ENCODE measurements at regions not wholly inside any gene's neighbourhood (a gene's known extent, or its start where the extent isn't known, plus 50 kb on each side); places are given as distances from the start of the nearest gene placed in this dataset.

DNA sequence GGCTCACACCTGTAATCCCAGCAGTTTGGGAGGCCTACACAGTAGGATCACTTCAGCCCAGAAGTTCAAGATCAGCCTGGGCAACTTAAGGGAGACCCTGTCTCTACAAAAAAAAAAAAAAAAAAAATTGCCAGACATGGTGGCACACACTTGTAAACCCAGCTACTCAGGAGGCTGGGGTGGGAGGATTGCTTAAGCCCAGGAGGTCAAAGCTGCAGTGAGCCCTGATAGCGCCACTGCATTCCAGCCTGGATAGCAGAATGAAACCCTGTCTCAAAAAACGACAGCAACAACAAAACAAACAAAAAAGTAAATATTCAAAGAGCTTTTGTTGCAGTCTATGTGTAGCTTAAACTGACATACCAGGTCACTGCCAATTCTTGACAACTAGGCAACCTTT is 63.1 kb upstream of the TANK start:
- peaks cover 0 to 4% of the 10 kb centered on the region in 2 donors for H3K4me1 ChIP-seq

DNA sequence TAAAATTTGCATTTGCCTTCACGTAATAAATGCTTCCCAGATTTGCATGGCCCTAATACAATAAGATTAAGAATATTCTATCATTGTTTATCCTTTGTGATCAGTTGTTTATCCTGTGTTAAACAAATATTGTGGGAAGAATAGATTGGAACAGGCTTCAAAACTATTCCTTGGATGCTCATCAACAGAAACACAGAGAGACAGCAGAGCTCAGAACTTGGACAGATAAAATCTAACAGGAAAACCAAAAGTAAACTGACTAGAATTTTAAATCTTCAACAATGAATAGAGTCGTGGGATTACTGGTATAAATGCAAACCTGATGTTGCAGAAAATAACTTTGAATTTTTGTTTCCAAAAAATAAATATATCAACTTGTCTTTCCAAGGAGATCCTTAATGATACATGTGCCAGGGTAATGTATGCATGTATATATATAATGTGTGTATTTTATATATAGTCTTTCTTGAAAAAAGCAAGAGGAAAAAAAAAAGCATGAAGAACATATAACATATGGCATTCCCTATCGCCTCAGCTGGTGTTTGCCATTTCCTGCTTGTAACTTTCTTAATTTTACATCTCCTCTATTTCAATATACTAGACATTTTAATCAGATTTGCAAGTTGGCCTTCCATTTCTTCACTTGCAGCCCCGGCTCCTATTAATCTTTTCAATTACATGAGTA is 59.9 kb upstream of the TANK start:
- H3K9me3 ChIP-seq: no peaks in the 10 kb centered on the region
- peak overlapping the region; percentile 53 to 77 for H3K27ac ChIP-seq
- intact Hi-C loops (cut with DNase I; ENCODE audit: low total_unique reads): no loop called here
- no peak for TF ChIP-seq POLR2A (IDR thresholded peaks at IDR 0.05)
- TF ChIP-seq, protein P1, sequence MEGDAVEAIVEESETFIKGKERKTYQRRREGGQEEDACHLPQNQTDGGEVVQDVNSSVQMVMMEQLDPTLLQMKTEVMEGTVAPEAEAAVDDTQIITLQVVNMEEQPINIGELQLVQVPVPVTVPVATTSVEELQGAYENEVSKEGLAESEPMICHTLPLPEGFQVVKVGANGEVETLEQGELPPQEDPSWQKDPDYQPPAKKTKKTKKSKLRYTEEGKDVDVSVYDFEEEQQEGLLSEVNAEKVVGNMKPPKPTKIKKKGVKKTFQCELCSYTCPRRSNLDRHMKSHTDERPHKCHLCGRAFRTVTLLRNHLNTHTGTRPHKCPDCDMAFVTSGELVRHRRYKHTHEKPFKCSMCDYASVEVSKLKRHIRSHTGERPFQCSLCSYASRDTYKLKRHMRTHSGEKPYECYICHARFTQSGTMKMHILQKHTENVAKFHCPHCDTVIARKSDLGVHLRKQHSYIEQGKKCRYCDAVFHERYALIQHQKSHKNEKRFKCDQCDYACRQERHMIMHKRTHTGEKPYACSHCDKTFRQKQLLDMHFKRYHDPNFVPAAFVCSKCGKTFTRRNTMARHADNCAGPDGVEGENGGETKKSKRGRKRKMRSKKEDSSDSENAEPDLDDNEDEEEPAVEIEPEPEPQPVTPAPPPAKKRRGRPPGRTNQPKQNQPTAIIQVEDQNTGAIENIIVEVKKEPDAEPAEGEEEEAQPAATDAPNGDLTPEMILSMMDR (IDR thresholded peaks at IDR 0.05): no peak
- no peak for TF ChIP-seq POLR2AphosphoS5 (IDR thresholded peaks at IDR 0.05)
- H3K4me1 ChIP-seq: peaks cover 0 to 4% of the 10 kb centered on the region in 2 donors
- H3K4me3 ChIP-seq: no peak overlapping the region
- DNase-seq (ENCODE audit: low spot score in 2 of 2): no peak
- no peaks in the 10 kb centered on the region for H3K36me3 ChIP-seq
- no peaks in the 10 kb centered on the region for H3K27me3 ChIP-seq

More for the DNA sequence above, 63.1 kb upstream of the TANK start:
- TF ChIP-seq, protein P1 (IDR thresholded peaks at IDR 0.05): no peak
- TF ChIP-seq POLR2AphosphoS5 (IDR thresholded peaks at IDR 0.05) (no peak), POLR2A (IDR thresholded peaks at IDR 0.05) (no peak)
- peak overlapping the region; percentile 62 to 77 for H3K27ac ChIP-seq
- intact Hi-C loops (cut with DNase I; ENCODE audit: low total_unique reads): no loop called here
- no peaks in the 10 kb centered on the region for H3K9me3 ChIP-seq
- DNase-seq (ENCODE audit: low spot score in 2 of 2): no peak
- no peak overlapping the region for H3K4me3 ChIP-seq
- H3K27me3 ChIP-seq: no peaks in the 10 kb centered on the region
- no peaks in the 10 kb centered on the region for H3K36me3 ChIP-seq

DNA sequence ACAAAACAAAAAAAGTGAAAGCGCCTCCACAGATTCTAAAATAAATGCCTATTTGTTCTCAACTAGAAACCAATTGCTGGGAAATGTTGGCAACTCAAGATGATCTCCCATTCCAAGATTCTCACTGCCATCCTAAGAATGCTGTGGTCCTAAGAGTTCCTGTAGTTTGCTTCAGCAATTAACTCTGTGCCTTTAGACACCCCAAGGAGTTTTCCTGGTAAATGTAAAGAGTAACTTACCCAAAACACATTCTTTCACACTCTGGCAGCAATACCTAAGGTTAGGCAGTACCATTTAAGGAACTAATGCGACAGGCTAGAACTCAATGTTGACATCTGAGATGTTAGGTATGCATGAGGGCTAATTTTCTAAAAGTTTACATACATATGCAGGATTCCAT is 58.8 kb upstream of the TANK start:
- H3K27me3 ChIP-seq: no peaks in the 10 kb centered on the region
- no peaks in the 10 kb centered on the region for H3K36me3 ChIP-seq
- peak overlapping the region; percentile 53 to 77 for H3K27ac ChIP-seq
- H3K9me3 ChIP-seq: no peaks in the 10 kb centered on the region
- peaks cover 0 to 4% of the 10 kb centered on the region in 2 donors for H3K4me1 ChIP-seq
- intact Hi-C loops (cut with DNase I; ENCODE audit: low total_unique reads): no loop called here
- no peak for DNase-seq (ENCODE audit: low spot score in 2 of 2)
- TF ChIP-seq, protein P1 (IDR thresholded peaks at IDR 0.05): no peak
- TF ChIP-seq POLR2A (IDR thresholded peaks at IDR 0.05): no peak
- TF ChIP-seq POLR2AphosphoS5 (IDR thresholded peaks at IDR 0.05): no peak
- H3K4me3 ChIP-seq: no peak overlapping the region

DNA sequence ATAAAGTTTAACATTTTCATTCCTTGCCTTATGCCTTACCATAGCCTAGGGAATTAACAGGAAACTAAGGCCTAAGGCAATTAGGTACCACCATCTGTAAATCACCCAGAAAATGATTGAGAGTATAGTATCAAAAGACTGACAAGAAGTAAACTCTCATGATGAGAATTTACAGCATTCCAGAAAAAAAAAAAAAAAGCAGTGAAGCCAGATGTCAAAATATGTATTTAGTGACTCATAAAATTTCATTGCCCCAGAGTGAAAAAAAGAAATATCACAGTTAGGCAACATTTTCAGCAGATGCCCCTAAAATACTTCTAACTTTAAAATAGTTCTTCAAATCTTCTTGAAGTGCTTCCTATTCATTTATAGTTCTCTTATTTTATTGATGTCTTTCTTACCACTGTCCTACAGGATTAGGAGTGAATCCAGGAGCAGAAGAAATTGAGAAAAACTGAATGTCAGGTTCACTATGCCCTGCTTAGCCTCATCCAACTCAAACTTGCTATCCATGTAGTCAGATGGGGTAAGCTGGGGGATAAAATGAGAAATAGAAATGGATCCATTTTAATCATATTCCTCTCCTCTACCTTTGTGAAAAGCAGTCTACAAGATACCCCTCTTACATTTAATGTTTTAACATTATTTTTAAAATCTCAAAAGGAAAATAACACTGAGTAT is 57.3 kb upstream of the TANK start:
- Histone ChIP-seq H3K4me1 (peaks cover 0 to 4% of the 10 kb centered on the region in 2 donors), H3K27ac (no peak overlapping the region), H3K4me3 (no peak overlapping the region), H3K9me3 (no peaks in the 10 kb centered on the region), H3K36me3 (no peaks in the 10 kb centered on the region), H3K27me3 (no peaks in the 10 kb centered on the region)
- TF ChIP-seq POLR2AphosphoS5 (IDR thresholded peaks at IDR 0.05): no peak
- no peak for TF ChIP-seq POLR2A (IDR thresholded peaks at IDR 0.05)
- TF ChIP-seq, protein P1 (IDR thresholded peaks at IDR 0.05): no peak
- intact Hi-C loops (cut with DNase I; ENCODE audit: low total_unique reads): no loop called here
- no peak for DNase-seq (ENCODE audit: low spot score in 2 of 2)

DNA sequence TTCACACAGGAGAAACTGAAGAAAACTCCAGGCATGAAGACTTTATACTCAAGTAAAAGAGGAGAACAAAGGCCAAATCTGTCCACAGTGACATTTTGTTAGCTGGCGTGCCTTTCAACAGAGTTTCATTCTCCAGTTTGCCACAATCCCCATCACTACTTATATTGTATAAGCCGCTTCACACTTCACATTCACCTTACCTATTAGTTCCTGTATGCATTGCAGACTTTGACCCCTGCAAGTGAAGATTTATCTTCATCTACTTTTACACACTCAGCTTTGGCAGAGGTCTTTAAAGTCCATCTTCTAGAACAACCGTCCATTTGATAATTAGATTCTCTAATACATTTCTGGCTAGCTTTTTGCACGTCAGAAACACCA is 56.8 kb upstream of the TANK start:
- no peak overlapping the region for H3K4me3 ChIP-seq
- no peaks in the 10 kb centered on the region for H3K36me3 ChIP-seq
- H3K4me1 ChIP-seq: peaks cover 0 to 4% of the 10 kb centered on the region in 2 donors
- no peak for DNase-seq (ENCODE audit: low spot score in 2 of 2)
- no peak overlapping the region for H3K27ac ChIP-seq
- H3K9me3 ChIP-seq: no peaks in the 10 kb centered on the region
- TF ChIP-seq POLR2A (IDR thresholded peaks at IDR 0.05): no peak
- no peak for TF ChIP-seq POLR2AphosphoS5 (IDR thresholded peaks at IDR 0.05)
- TF ChIP-seq, protein P1 (IDR thresholded peaks at IDR 0.05): no peak
- no peaks in the 10 kb centered on the region for H3K27me3 ChIP-seq
- intact Hi-C loops (cut with DNase I; ENCODE audit: low total_unique reads): no loop called here

Measured in breast epithelium (tissue), 4 donors.